ENCODE measurements at regions not wholly inside any gene's neighbourhood (a gene's known extent, or its start where the extent isn't known, plus 50 kb on each side); places are given as distances from the start of the nearest gene placed in this dataset.

GRCh38 chr5:139733698-139734538 is 61.7 kb upstream of the PSD2 start:
- DNase-seq (ENCODE audit: low spot score), result no peak

- no peak for DNase-seq (ENCODE audit: low spot score)
Measured at GRCh38 chr5:139734539-139734916, 61.1 kb upstream of the PSD2 start.

- no peak for DNase-seq (ENCODE audit: low spot score)
Measured at GRCh38 chr5:139738193-139739149, 57.1 kb upstream of the PSD2 start.

GRCh38 chr5:139739150-139739974 is 56.2 kb upstream of the PSD2 start:
- no peak for DNase-seq (ENCODE audit: low spot score)

DNA sequence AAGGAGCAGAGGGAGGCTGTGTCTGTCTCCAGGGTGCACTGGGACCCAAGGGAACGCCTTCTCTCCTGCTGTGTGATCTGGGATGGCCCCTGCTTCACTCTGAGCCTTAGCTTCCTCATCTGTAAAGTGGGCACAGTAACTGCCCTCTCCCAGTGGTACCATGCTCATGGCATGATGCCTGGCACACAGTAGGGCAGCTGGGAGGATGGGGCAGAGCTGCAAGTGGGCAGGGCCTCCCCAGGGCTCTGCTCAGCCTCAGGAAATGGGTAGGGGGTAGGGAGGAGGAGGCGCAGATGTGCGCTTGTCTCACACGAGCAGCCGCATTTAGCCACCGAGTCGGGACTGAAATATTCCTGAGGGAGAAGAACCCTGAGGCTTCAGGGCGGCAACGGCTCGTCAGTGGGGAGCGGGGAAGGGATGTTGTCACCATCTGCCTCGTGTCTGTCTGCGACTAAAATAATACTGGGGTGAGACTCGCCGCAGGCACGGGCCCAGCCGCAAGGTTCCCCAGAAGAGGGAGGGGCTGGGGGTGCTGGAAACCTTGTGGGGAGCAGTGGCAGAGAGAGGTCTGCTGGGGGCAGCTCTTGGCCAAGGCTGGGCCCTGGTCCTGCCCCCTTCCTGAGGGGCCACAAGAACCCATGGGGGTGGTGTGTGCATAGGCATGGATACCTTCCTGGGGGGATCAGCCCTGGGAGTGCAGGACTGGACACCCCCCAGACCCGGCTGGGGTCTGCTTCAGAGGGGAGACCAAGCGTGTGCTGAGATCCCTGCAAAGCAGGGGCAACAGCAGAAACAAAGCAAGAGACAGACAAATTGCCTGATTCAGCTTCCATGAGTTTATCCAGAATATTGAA is 55.2 kb upstream of the PSD2 start:
- DNase-seq (ENCODE audit: low spot score), result no peak

DNA sequence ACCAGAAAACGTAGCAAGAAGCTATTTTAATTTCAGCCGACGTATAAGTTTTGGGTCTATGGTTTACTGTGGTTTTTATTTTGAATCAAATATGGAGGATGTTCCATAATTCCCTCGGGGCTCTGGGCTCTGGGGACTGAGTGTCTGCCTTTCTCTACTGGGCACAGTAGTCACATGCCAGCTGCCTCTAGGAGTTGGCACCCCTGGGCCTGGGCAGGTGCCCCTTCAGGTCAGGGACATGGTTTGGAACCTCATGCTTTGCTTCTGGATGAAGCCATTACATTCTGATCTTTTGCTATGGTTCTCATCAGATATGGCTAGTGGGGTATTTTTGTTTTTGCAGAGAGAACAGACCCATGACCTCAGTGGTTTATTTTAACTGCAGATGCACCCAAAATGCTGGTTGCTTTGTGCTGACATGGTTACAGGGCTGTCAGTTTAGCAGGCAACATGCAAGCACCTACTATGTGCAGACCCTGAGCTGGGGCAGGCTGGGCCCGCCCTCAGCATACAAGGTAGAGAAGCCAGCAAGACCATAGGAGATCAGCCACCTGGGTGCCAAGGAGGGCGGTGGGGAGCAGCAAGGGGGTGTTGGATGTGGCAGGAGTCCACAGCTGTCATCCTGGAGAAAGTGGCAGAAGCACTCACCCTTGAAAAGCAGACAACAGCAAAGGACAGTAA is 54.5 kb upstream of the PSD2 start:
- DNase-seq (ENCODE audit: low spot score), result no peak

GRCh38 chr5:139741823-139742172 is 53.8 kb upstream of the PSD2 start:
- no peak for DNase-seq (ENCODE audit: low spot score)

GRCh38 chr5:139742173-139742903 is 53.3 kb upstream of the PSD2 start:
- no peak for DNase-seq (ENCODE audit: low spot score)

GRCh38 chr5:139743001-139743771 is 52.4 kb upstream of the PSD2 start:
- no peak for DNase-seq (ENCODE audit: low spot score)

DNA sequence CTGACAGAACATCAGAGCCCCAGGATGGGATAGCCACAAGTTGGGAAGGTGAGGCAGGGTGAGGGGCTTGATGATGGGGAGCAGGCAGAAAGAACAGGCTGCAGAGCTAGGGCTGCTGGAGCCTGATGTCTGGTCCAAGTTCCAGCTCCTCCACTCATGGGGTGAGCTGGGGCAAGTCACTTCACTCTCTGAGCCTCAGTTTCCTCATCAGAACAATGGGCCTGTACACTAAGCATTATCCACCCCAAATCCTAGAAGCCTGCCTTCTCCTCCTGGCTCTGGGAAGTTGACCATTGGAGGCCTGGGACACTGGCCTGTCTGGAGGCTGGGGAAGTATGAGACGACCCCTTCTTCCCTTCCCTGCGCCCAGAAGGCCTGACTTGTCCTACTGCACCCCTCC is 51.8 kb upstream of the PSD2 start:
- DNase-seq (ENCODE audit: low spot score), result no peak

DNA sequence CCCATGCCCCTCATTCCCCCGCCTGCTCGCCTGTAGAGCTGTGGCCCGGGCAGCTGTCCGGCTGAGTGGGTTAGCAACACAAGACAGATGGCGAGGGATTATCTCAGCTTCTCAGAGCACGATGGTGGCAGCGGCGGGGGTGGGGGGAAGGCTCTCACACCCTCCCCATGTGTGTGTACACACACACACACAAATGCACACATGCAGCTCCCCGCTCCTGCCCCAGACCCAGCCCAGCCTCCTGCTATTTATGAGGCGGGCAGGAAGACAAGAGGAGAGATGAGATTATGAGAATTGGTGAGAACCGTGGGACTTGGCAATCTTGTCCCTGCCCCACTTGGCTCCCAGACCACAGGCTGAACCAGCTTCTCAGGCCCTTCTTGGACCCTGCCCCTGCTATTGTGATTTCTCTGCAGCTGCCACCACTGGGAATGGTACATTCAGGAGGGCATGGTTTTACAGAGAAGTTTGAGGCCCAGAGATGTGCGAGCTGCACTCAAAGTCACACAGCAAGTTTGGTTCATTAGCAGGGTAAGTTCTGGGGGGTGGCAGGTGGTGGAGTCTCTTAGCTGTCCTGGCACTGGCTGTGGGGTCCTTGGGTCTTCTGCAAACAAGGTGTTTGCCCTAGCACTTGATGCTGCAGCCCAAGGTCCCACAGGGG is 51.0 kb upstream of the PSD2 start:
- DNase-seq (ENCODE audit: low spot score), result no peak

- no peak for DNase-seq (ENCODE audit: low spot score)
Measured at GRCh38 chr5:139745132-139745799, 50.3 kb upstream of the PSD2 start.

GRCh38 chr5:139745800-139746690 is 49.6 kb upstream of the PSD2 start:
- peak; percentile 57 for DNase-seq (ENCODE audit: low spot score)

Data from kidney capillary endothelial cell (primary cell).